ENCODE measurements at regions not wholly inside any gene's neighbourhood (a gene's known extent, or its start where the extent isn't known, plus 50 kb on each side); places are given as distances from the start of the nearest gene placed in this dataset.

- H3K4me3 ChIP-seq = no peak overlapping the region
- no peaks in the 10 kb centered on the region for H3K27me3 ChIP-seq
- H3K9me3 ChIP-seq = no peaks in the 10 kb centered on the region
- TF ChIP-seq CTCF (IDR thresholded peaks at IDR 0.05) (no peak), POLR2A (IDR thresholded peaks at IDR 0.05) (no peak)
- intact Hi-C loops (cut with DNase I) = no loop called here
- H3K27ac ChIP-seq = no peak overlapping the region
- DNase-seq (no peak), ATAC-seq (no peak)
- H3K4me1 ChIP-seq = no peaks in the 10 kb centered on the region
- WGBS (ENCODE audit: insufficient coverage, low coverage, low lambda C conversion rate, missing lambda C conversion rate) = 55% methylated on average over 13 of the region's 19 CpGs
- H3K36me3 ChIP-seq = no peaks in the 10 kb centered on the region
Observed at GRCh38 chr1:5565281-5566125, 426.7 kb downstream of the NPHP4 start.

GRCh38 chr1:5564578-5565257 is 427.5 kb downstream of the NPHP4 start:
- Histone ChIP-seq H3K36me3 (no peaks in the 10 kb centered on the region), H3K9me3 (no peaks in the 10 kb centered on the region), H3K27me3 (no peaks in the 10 kb centered on the region), H3K4me3 (no peak overlapping the region), H3K27ac (no peak overlapping the region), H3K4me1 (no peaks in the 10 kb centered on the region)
- DNase-seq (no peak), ATAC-seq (peak in 1 of 4 donors; percentile 17)
- 82% methylated on average over 3 of the region's 10 CpGs for WGBS (ENCODE audit: insufficient coverage, low coverage, low lambda C conversion rate, missing lambda C conversion rate)
- TF ChIP-seq CTCF (IDR thresholded peaks at IDR 0.05) (no peak), POLR2A (IDR thresholded peaks at IDR 0.05) (no peak)
- intact Hi-C loops (cut with DNase I) = no loop called here

- DNase-seq (no peak), ATAC-seq (no peak)
- H3K36me3 ChIP-seq = no peaks in the 10 kb centered on the region
- 62% methylated on average over 4 of the region's 14 CpGs for WGBS (ENCODE audit: insufficient coverage, low coverage, low lambda C conversion rate, missing lambda C conversion rate)
- intact Hi-C loops (cut with DNase I) = no loop called here
- no peak overlapping the region for H3K27ac ChIP-seq
- H3K4me3 ChIP-seq = no peak overlapping the region
- no peak for TF ChIP-seq POLR2A (IDR thresholded peaks at IDR 0.05)
- H3K27me3 ChIP-seq = no peaks in the 10 kb centered on the region
- no peaks in the 10 kb centered on the region for H3K4me1 ChIP-seq
- no peaks in the 10 kb centered on the region for H3K9me3 ChIP-seq
Observed at GRCh38 chr1:5563861-5564577, 428.2 kb downstream of the NPHP4 start.

- TF ChIP-seq CTCF (IDR thresholded peaks at IDR 0.05) = no peak
- no peak for ATAC-seq
- intact Hi-C loops (cut with DNase I) = no loop called here
- 29% methylated on average over 3 of the region's 4 CpGs for WGBS (ENCODE audit: insufficient coverage, low coverage, low lambda C conversion rate, missing lambda C conversion rate)
- H3K27me3 ChIP-seq = no peaks in the 10 kb centered on the region
- DNase-seq = no peak
- no peaks in the 10 kb centered on the region for H3K9me3 ChIP-seq
- H3K36me3 ChIP-seq = no peaks in the 10 kb centered on the region
- no peak overlapping the region for H3K4me3 ChIP-seq
- no peak overlapping the region for H3K27ac ChIP-seq
- no peaks in the 10 kb centered on the region for H3K4me1 ChIP-seq
Observed at GRCh38 chr1:5562769-5563168, 429.5 kb downstream of the NPHP4 start.

GRCh38 chr1:5562331-5562730 is 429.9 kb downstream of the NPHP4 start:
- no peak overlapping the region for H3K27ac ChIP-seq
- ATAC-seq = no peak
- H3K4me1 ChIP-seq = no peaks in the 10 kb centered on the region
- TF ChIP-seq POLR2A (IDR thresholded peaks at IDR 0.05) = no peak
- no peak for TF ChIP-seq CTCF (IDR thresholded peaks at IDR 0.05)
- H3K4me3 ChIP-seq = no peak overlapping the region
- H3K9me3 ChIP-seq = no peaks in the 10 kb centered on the region
- intact Hi-C loops (cut with DNase I) = no loop called here
- no CpG with 5 or more reads among the region's 3 CpGs for WGBS (ENCODE audit: insufficient coverage, low coverage, low lambda C conversion rate, missing lambda C conversion rate)
- no peak for DNase-seq
- H3K27me3 ChIP-seq = no peaks in the 10 kb centered on the region
- H3K36me3 ChIP-seq = no peaks in the 10 kb centered on the region

Measured in right lobe of liver (tissue), 6 donors.